IgD-negative memory B cell (primary cell): ENCODE measurements at regions not wholly inside any gene's neighbourhood (a gene's known extent, or its start where the extent isn't known, plus 50 kb on each side); places are given as distances from the start of the nearest gene placed in this dataset.

Source experiments
- H3K27ac Mint-ChIP-seq, 3 donors: one replicate each; pipeline ENCODE4 v1.8.0; 2020 to 2022; ENCODE audit warnings: mild to moderate bottlenecking in 3 of 3, mixed read lengths in 3 of 3, moderate library complexity in 1 of 3
- H3K27me3 Mint-ChIP-seq: one replicate; pipeline ENCODE4 v1.8.0; 2021; ENCODE audit warnings: mixed read lengths
- H3K36me3 Mint-ChIP-seq: one replicate; pipeline ENCODE4 v1.8.0; 2020; ENCODE audit warnings: mild to moderate bottlenecking, mixed read lengths
- H3K4me1 Mint-ChIP-seq, 3 donors: one replicate each; pipeline ENCODE4 v1.8.0; 2020 to 2022; ENCODE audit warnings: mixed read lengths in 3 of 3, mild to moderate bottlenecking in 1 of 3
- H3K4me3 Mint-ChIP-seq, 4 donors: one replicate each; pipeline ENCODE4 v1.8.0; 2020 to 2022; ENCODE audit warnings: mild to moderate bottlenecking in 4 of 4, mixed read lengths in 4 of 4, moderate library complexity in 3 of 4
- H3K9me3 Mint-ChIP-seq, 3 donors: one replicate each; pipeline ENCODE4 v1.8.0; 2020 to 2021; ENCODE audit warnings: mixed read lengths in 3 of 3, mild to moderate bottlenecking in 1 of 3

GRCh38 chr18:59784694-59785093, 87.5 kb upstream of the CCBE1 start:
- Mint-ChIP-seq H3K4me1 (peaks cover 0 to 1% (median 0%) of the 10 kb centered on the region in 3 donors), H3K9me3 (no peaks in the 10 kb centered on the region), H3K27ac (no peak overlapping the region), H3K4me3 (no peak overlapping the region), H3K36me3 (no peaks in the 10 kb centered on the region), H3K27me3 (peaks cover 7% of the 10 kb centered on the region)

DNA sequence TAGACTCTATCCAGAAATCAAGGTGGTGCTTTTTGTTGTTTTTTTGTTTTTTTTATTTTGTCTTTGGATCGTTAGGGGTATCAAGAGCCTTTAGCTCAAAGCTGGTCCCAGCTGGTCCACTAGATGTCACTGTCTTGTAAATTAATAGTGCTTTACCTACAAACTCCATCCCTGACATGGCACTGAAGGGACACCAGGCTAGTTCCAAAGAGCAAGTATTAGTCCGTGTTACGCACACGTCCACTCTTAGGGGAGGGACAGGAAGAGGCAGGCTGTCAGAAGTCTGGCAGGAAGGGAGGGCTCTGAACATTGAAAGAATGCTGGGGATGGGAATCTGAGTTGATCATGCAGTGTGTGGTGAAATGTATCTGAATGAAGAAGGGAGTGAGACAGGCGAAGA, 85.9 kb upstream of the CCBE1 start:
- H3K36me3 Mint-ChIP-seq: no peaks in the 10 kb centered on the region

DNA sequence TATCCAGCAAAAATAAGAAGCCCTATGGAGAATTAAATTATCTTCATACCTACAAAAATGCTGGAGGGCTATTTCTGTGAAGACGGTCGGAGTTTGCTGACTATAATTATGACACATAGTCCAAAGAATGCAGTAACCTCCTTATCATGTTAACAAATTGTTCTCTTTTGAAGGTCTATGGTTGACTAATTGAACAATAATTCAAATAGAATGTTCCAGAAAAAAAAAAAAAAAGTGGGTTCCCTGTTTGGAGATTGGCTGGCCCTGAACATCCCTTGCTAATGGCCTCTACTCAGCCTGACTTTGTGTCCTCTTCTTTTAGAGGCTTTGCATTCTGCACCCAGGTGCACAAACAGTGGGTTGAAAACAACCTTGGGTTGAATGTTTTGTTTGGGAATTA, 82.8 kb upstream of the CCBE1 start:
- Mint-ChIP-seq H3K27me3 (peaks cover 7% of the 10 kb centered on the region), H3K4me3 (no peak overlapping the region), H3K36me3 (no peaks in the 10 kb centered on the region), H3K27ac (no peak overlapping the region), H3K9me3 (no peaks in the 10 kb centered on the region), H3K4me1 (peaks cover 0 to 1% (median 0%) of the 10 kb centered on the region in 3 donors)

More for the DNA sequence above, 85.9 kb upstream of the CCBE1 start:
- H3K27me3 Mint-ChIP-seq: peaks cover 7% of the 10 kb centered on the region
- no peak overlapping the region for H3K4me3 Mint-ChIP-seq
- no peaks in the 10 kb centered on the region for H3K9me3 Mint-ChIP-seq
- H3K27ac Mint-ChIP-seq: no peak overlapping the region
- peaks cover 0 to 1% (median 0%) of the 10 kb centered on the region in 3 donors for H3K4me1 Mint-ChIP-seq

DNA sequence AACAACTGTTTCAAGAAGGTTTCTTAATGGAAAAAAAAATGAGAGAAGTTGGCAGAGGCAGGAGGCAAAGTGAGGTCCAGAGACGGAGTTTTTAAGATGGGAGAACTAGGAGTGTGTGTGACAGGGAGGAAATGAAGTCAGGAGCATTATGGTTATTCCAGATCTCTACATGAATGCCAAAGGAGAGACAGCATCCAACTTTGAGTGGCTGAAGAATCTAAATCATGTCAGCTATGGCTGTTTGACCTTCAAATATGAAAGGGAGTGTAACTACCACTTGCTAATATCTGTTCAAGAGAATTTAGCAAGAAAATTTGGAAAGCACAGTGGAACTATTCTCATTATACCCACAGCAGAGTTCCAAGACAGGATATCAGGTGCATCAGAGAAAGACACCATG, 81.2 kb upstream of the CCBE1 start:
- no peak overlapping the region for H3K27ac Mint-ChIP-seq
- peaks cover 0 to 1% (median 0%) of the 10 kb centered on the region in 3 donors for H3K4me1 Mint-ChIP-seq
- H3K9me3 Mint-ChIP-seq: peaks cover 0 to 7% (median 0%) of the 10 kb centered on the region in 3 donors
- H3K4me3 Mint-ChIP-seq: no peak overlapping the region
- H3K36me3 Mint-ChIP-seq: no peaks in the 10 kb centered on the region
- H3K27me3 Mint-ChIP-seq: peaks cover 7% of the 10 kb centered on the region

GRCh38 chr18:59777636-59778035, 80.4 kb upstream of the CCBE1 start:
- no peaks in the 10 kb centered on the region for H3K36me3 Mint-ChIP-seq
- peaks cover 1% of the 10 kb centered on the region for H3K27me3 Mint-ChIP-seq
- H3K4me1 Mint-ChIP-seq: no peaks in the 10 kb centered on the region
- peaks cover 0 to 7% (median 0%) of the 10 kb centered on the region in 3 donors for H3K9me3 Mint-ChIP-seq
- no peak overlapping the region for H3K4me3 Mint-ChIP-seq
- H3K27ac Mint-ChIP-seq: no peak overlapping the region

- peaks cover 2 to 9% (median 5%) of the 10 kb centered on the region in 3 donors for H3K9me3 Mint-ChIP-seq
- H3K4me3 Mint-ChIP-seq: no peak overlapping the region
- no peak overlapping the region for H3K27ac Mint-ChIP-seq
Observed at GRCh38 chr18:59769129-59769865, 72.1 kb upstream of the CCBE1 start.

GRCh38 chr18:59768409-59768808, 71.2 kb upstream of the CCBE1 start:
- H3K9me3 Mint-ChIP-seq: peaks cover 2 to 9% (median 3%) of the 10 kb centered on the region in 3 donors
- no peak overlapping the region for H3K27ac Mint-ChIP-seq
- no peak overlapping the region for H3K4me3 Mint-ChIP-seq
- H3K36me3 Mint-ChIP-seq: no peaks in the 10 kb centered on the region
- H3K4me1 Mint-ChIP-seq: no peaks in the 10 kb centered on the region
- peaks cover 13% of the 10 kb centered on the region for H3K27me3 Mint-ChIP-seq

More at GRCh38 chr18:59769129-59769865, 72.1 kb upstream of the CCBE1 start:
- no peaks in the 10 kb centered on the region for H3K4me1 Mint-ChIP-seq
- H3K36me3 Mint-ChIP-seq: no peaks in the 10 kb centered on the region
- H3K27me3 Mint-ChIP-seq: peaks cover 13% of the 10 kb centered on the region

DNA sequence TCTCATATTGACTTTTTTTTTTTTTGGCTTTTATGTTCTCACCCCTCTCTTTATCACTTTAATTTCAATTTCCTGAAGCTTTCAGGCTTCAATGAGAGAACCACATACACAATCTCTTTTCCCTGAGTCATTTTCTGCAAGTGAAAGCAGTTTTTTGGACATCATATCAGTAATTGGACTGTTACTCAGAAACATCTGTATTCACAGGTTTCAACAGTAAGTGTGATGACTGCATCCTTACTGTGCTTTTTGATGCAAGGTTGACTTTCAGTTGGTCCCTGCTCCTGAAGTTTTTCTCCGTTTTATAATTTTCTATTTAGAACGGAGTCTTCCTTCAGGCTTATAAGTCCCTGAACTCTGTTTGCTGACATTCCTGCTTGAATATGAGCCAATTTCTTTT, 70.5 kb upstream of the CCBE1 start:
- Mint-ChIP-seq H3K4me1 (no peaks in the 10 kb centered on the region), H3K4me3 (no peak overlapping the region), H3K9me3 (peaks cover 2 to 9% (median 3%) of the 10 kb centered on the region in 3 donors), H3K36me3 (no peaks in the 10 kb centered on the region), H3K27ac (no peak overlapping the region), H3K27me3 (peaks cover 12% of the 10 kb centered on the region)

- Mint-ChIP-seq H3K4me1 (no peaks in the 10 kb centered on the region), H3K27me3 (peaks cover 10% of the 10 kb centered on the region), H3K9me3 (peaks cover 2 to 9% (median 3%) of the 10 kb centered on the region in 3 donors), H3K36me3 (no peaks in the 10 kb centered on the region), H3K27ac (no peak overlapping the region), H3K4me3 (no peak overlapping the region)
Observed at GRCh38 chr18:59765343-59765742, 68.1 kb upstream of the CCBE1 start.

DNA sequence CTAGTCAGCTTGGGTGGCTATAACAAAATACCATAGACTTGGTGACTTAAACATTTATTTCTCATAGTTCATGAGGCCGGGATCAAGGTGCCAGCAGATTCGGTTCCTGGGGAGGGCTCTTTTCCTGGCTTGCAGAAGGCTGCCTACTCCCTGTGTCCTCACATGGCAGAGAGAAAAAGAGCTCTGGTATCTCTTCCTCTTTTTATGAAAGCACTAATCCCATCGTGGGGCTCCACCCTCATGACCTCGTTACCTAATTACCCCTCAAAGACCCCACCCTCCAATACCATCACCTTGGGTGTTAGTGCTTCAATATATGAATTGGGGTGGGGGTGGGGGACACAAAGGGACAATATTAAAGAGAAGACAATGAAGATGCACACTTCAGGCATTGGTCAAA, 67.1 kb upstream of the CCBE1 start:
- no peak overlapping the region for H3K27ac Mint-ChIP-seq
- H3K27me3 Mint-ChIP-seq: peaks cover 5% of the 10 kb centered on the region
- H3K9me3 Mint-ChIP-seq: peaks cover 2 to 9% (median 3%) of the 10 kb centered on the region in 3 donors
- no peaks in the 10 kb centered on the region for H3K4me1 Mint-ChIP-seq
- H3K36me3 Mint-ChIP-seq: no peaks in the 10 kb centered on the region
- H3K4me3 Mint-ChIP-seq: no peak overlapping the region

- H3K4me1 Mint-ChIP-seq: no peaks in the 10 kb centered on the region
- peaks cover 2 to 9% (median 3%) of the 10 kb centered on the region in 3 donors for H3K9me3 Mint-ChIP-seq
- H3K27me3 Mint-ChIP-seq: peaks cover 6% of the 10 kb centered on the region
- H3K4me3 Mint-ChIP-seq: no peak overlapping the region
- H3K36me3 Mint-ChIP-seq: no peaks in the 10 kb centered on the region
- H3K27ac Mint-ChIP-seq: no peak overlapping the region
Observed at GRCh38 chr18:59763541-59764136, 66.4 kb upstream of the CCBE1 start.

DNA sequence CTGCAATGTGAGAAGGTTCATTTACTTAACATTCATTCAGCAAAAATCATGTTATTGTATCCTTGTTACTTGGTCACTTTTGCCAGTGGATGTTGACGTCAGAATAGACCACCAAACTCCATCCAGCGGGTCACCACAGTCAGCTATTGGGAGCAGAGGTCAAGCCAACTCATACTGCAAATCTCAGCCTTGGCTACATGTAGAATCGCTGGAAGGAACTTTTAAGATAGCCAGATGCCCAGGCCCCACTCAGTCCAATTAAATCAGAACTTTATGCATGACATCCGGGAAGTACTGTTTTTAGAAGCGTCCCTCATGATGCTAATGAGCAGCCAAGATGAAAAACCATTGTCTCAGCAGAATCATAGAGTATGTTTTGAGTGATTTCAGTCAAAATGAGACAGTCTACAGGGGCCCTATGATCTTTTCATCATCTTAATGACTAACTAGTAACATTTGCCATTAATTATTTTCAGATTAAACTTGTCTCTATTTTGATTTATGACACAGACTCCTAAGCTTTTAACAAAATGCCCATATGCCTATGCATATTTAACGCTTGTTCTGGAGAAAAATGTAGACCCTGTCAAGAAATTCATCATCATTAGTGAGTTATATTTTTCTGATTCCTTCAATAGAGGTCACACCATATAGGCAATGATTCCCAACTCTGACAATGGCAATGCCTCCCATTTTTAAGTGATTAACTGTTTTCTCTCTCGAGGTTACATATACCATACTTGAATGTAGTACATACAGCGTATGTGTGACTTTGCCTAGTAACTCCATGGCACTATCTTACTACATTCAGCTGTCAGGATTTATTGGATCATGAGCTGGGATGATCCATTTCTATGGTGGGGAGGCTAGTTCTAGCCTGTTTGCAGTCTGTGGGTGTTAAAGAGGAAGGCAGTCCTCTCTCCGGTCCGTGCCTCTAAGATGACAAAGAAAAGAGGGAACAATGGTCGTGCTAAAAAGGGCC, 63.7 kb upstream of the CCBE1 start:
- no peak overlapping the region for H3K27ac Mint-ChIP-seq
- peaks cover 0 to 2% (median 0%) of the 10 kb centered on the region in 3 donors for H3K9me3 Mint-ChIP-seq
- H3K36me3 Mint-ChIP-seq: no peaks in the 10 kb centered on the region
- no peaks in the 10 kb centered on the region for H3K4me1 Mint-ChIP-seq
- H3K27me3 Mint-ChIP-seq: peaks cover 5% of the 10 kb centered on the region
- no peak overlapping the region for H3K4me3 Mint-ChIP-seq

DNA sequence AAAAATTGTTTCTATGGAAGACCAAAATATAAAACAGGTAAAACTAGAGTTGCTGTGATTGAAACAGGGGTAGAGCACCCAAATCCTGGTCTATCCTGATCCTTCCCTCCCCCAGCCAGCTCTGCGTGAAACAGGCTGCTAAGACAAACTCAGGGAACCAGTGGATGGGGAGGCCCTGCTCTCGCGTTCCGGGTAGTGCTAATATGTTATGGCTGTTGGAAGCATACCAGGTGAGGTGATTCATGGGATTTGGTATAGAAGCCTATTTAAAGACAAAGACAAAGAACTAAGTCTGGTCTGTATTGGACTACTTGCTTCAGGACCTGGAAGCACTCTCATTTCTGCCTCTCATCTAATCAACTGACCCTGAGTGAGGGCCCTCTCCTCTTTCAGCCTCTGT, 63.0 kb upstream of the CCBE1 start:
- H3K4me1 Mint-ChIP-seq: no peaks in the 10 kb centered on the region
- peaks cover 5% of the 10 kb centered on the region for H3K27me3 Mint-ChIP-seq
- H3K4me3 Mint-ChIP-seq: no peak overlapping the region
- no peak overlapping the region for H3K27ac Mint-ChIP-seq
- peaks cover 0 to 2% (median 0%) of the 10 kb centered on the region in 3 donors for H3K9me3 Mint-ChIP-seq
- no peaks in the 10 kb centered on the region for H3K36me3 Mint-ChIP-seq

DNA sequence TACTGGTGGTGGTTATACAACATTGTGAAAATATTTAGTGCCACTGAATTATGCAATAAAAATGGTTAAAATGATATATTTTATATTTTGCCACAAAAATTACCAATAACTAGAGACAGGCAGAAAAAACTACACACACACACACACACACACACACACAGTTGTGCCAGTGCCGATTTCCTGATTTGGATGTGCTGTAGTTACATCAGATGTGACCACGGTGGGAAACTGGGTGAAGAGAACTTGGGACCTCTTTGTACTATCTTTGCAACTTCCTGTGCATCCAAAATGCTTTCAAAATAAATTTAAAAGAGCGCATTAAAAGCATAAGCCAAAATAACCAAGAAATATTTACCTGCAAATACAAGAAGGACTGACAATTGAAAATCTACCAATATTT, 61.6 kb upstream of the CCBE1 start:
- Mint-ChIP-seq H3K4me1 (no peaks in the 10 kb centered on the region), H3K27me3 (peaks cover 5% of the 10 kb centered on the region), H3K36me3 (no peaks in the 10 kb centered on the region), H3K9me3 (peaks cover 0 to 2% (median 0%) of the 10 kb centered on the region in 3 donors), H3K4me3 (no peak overlapping the region), H3K27ac (no peak overlapping the region)

DNA sequence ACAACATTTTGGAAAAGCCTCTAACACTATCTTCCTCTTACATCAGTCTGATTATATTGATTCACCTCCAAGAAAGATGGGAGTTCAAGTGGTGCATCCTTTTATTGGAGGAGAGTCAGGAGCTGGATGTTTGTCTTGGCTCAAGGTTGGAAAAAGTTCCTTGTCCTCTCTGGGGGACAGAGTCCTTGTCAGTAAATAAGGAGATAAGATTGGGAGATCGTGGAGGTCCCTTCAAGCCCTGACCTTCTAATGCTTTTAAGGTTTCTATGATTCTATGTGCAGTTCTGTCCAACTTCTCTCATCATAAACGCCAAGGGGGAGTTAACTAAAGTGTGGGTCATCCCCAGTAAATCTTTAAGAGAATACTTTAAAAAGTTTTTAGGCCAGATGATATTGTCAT, 60.9 kb upstream of the CCBE1 start:
- H3K36me3 Mint-ChIP-seq: no peaks in the 10 kb centered on the region
- no peak overlapping the region for H3K4me3 Mint-ChIP-seq
- no peak overlapping the region for H3K27ac Mint-ChIP-seq
- peaks cover 0 to 2% (median 0%) of the 10 kb centered on the region in 3 donors for H3K9me3 Mint-ChIP-seq
- peaks cover 5% of the 10 kb centered on the region for H3K27me3 Mint-ChIP-seq
- no peaks in the 10 kb centered on the region for H3K4me1 Mint-ChIP-seq
